NCI-H774 (cell line): ENCODE measurements at regions not wholly inside any gene's neighbourhood (a gene's known extent, or its start where the extent isn't known, plus 50 kb on each side); places are given as distances from the start of the nearest gene placed in this dataset.

ENCODE experiments used
- DNase-seq: peaks from one replicate; lab custom pipeline; 2025; lab: John Stamatoyannopoulos, UW

- no peak for DNase-seq
Measured at GRCh38 chr2:212945526-212945925, 205.9 kb downstream of the IKZF2 start.

- no peak for DNase-seq
Measured at GRCh38 chr2:212943351-212943750, 208.1 kb downstream of the IKZF2 start.

GRCh38 chr2:212941361-212941760 is 210.1 kb downstream of the IKZF2 start:
- no peak for DNase-seq

- DNase-seq: peak; percentile 70
Measured at GRCh38 chr2:212940816-212941215, 210.6 kb downstream of the IKZF2 start.

- DNase-seq: peak; percentile 96
Measured at GRCh38 chr2:212939777-212940531, 211.5 kb downstream of the IKZF2 start.

- DNase-seq: no peak
Measured at GRCh38 chr2:212938144-212938793, 213.1 kb downstream of the IKZF2 start.

- DNase-seq: no peak
Measured at GRCh38 chr2:212936572-212936971, 214.8 kb downstream of the IKZF2 start.

- DNase-seq: no peak
Measured at GRCh38 chr2:212935752-212936151, 215.7 kb downstream of the IKZF2 start.

- DNase-seq: no peak
Measured at GRCh38 chr2:212931271-212931670, 220.1 kb downstream of the IKZF2 start.

GRCh38 chr2:212930556-212931260 is 220.7 kb downstream of the IKZF2 start:
- no peak for DNase-seq

- DNase-seq: no peak
Measured at GRCh38 chr2:212929971-212930370, 221.4 kb downstream of the IKZF2 start.

GRCh38 chr2:212929116-212929515 is 222.3 kb downstream of the IKZF2 start:
- DNase-seq: no peak

- no peak for DNase-seq
Measured at GRCh38 chr2:212928681-212929080, 222.7 kb downstream of the IKZF2 start.

- no peak for DNase-seq
Measured at GRCh38 chr2:212926940-212927339, 224.5 kb downstream of the IKZF2 start.

- no peak for DNase-seq
Measured at GRCh38 chr2:212923393-212923792, 228.0 kb downstream of the IKZF2 start.

GRCh38 chr2:212922701-212923100 is 228.7 kb downstream of the IKZF2 start:
- DNase-seq: no peak

GRCh38 chr2:212921711-212922110 is 229.7 kb downstream of the IKZF2 start:
- no peak for DNase-seq

GRCh38 chr2:212921061-212921460 is 230.4 kb downstream of the IKZF2 start:
- no peak for DNase-seq

GRCh38 chr2:212919238-212919637 is 232.2 kb downstream of the IKZF2 start:
- DNase-seq: no peak

- DNase-seq: no peak
Measured at GRCh38 chr2:212918336-212918735, 233.1 kb downstream of the IKZF2 start.

- no peak for DNase-seq
Measured at GRCh38 chr2:212915121-212915782, 236.2 kb downstream of the IKZF2 start.

GRCh38 chr2:212914392-212914791 is 237.0 kb downstream of the IKZF2 start:
- no peak for DNase-seq
